Loucy (cell line): ENCODE measurements at regions not wholly inside any gene's neighbourhood (a gene's known extent, or its start where the extent isn't known, plus 50 kb on each side); places are given as distances from the start of the nearest gene placed in this dataset.

Experiments used
- CTCF ChIP-seq: fragments of 200-600 bp; sonication (generic); conservative IDR thresholded peaks from 2 replicates; pipeline ENCODE4 v1.5.1; 2014; ENCODE audit warnings: mild to moderate bottlenecking, antibody characterized with exemption, low read length
- EZH2phosphoT487 ChIP-seq: fragments of 200-600 bp; IDR thresholded peaks from 2 replicates; pipeline ENCODE4 v1.6.1; 2018; ENCODE audit warnings: antibody characterized with exemption, mild to moderate bottlenecking, moderate library complexity, borderline replicate concordance

GRCh38 chr6:51414361-51414760 lies 595.7 kb downstream of the TFAP2B start:
- TF ChIP-seq CTCF (no peak), EZH2phosphoT487 (no peak)
